Astrocyte (in vitro differentiated cells and primary cell): ENCODE measurements at regions not wholly inside any gene's neighbourhood (a gene's known extent, or its start where the extent isn't known, plus 50 kb on each side); places are given as distances from the start of the nearest gene placed in this dataset.

Experiments
- EZH2 ChIP-seq: IDR thresholded peaks from 2 replicates; pipeline ENCODE4 v1.6.1; 2012; ENCODE audit warnings: mild to moderate bottlenecking, low read length, inconsistent platforms; ENCODE audit not compliant: insufficient read depth
- TF ChIP-seq, protein P1 (sequence below): IDR thresholded peaks from 2 replicates; pipeline ENCODE4 v1.5.1; 2011; ENCODE audit warnings: low read depth, mild to moderate bottlenecking, inconsistent platforms, low read length, moderate library complexity; ENCODE audit not compliant: insufficient read depth

DNA sequence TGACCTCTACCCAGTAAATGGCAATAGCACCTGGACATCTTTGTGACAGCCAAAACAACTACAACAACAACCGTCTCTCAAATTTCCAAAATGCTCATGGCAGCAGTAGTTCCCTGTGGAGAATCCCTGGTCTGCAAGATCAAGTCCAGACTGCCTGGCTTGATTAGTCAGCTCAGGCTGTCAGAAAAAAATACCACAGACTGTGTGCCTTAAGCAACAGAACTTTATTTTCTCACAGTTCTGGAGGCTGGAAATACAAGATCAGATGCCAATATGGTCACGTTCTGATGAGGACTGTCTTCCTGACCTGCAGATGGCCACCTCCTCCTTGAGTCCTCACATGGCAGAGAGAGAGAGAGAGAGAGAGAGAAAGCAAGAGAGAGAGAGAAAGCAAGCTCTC, 52.3 kb upstream of the MOCS2 start:
- TF ChIP-seq, protein P1, sequence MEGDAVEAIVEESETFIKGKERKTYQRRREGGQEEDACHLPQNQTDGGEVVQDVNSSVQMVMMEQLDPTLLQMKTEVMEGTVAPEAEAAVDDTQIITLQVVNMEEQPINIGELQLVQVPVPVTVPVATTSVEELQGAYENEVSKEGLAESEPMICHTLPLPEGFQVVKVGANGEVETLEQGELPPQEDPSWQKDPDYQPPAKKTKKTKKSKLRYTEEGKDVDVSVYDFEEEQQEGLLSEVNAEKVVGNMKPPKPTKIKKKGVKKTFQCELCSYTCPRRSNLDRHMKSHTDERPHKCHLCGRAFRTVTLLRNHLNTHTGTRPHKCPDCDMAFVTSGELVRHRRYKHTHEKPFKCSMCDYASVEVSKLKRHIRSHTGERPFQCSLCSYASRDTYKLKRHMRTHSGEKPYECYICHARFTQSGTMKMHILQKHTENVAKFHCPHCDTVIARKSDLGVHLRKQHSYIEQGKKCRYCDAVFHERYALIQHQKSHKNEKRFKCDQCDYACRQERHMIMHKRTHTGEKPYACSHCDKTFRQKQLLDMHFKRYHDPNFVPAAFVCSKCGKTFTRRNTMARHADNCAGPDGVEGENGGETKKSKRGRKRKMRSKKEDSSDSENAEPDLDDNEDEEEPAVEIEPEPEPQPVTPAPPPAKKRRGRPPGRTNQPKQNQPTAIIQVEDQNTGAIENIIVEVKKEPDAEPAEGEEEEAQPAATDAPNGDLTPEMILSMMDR: no peak
- TF ChIP-seq EZH2: no peak
